GM21381 (cell line): ENCODE measurements at regions not wholly inside any gene's neighbourhood (a gene's known extent, or its start where the extent isn't known, plus 50 kb on each side); places are given as distances from the start of the nearest gene placed in this dataset.
"Not testable (repeated sequence)": the region's sequence is repeated elsewhere in the genome, so short reads cannot be mapped to it uniquely, and the experiment has no call there.

Experiments used
- ATAC-seq: cut with Tn5 transposase; IDR thresholded peaks from one replicate; pipeline ENCODE4 v1.9.1; 2021; ENCODE audit warnings: mild to moderate bottlenecking, moderate library complexity; ENCODE audit not compliant: unreplicated experiment

DNA sequence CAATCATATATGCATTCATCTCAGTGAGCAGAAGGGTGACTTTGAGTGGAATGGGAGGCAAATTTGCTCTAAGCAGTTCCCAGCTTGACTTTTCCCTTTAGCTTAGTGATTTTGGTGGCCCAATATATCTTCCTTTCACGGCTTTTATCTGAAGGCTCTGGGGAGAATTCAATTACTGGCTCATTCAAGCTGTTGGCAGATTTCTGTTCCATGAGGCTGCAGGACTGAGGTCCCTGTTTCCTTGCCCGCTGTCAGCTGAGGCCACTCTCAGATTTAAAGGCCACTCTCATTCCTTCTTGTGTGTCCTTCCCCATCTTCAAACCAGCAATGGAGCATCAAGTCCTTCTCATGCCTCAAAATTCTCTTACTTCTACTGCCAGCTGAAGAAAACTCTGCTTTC is 170.4 kb upstream of the ATP10A start:
- ATAC-seq = no peak

DNA sequence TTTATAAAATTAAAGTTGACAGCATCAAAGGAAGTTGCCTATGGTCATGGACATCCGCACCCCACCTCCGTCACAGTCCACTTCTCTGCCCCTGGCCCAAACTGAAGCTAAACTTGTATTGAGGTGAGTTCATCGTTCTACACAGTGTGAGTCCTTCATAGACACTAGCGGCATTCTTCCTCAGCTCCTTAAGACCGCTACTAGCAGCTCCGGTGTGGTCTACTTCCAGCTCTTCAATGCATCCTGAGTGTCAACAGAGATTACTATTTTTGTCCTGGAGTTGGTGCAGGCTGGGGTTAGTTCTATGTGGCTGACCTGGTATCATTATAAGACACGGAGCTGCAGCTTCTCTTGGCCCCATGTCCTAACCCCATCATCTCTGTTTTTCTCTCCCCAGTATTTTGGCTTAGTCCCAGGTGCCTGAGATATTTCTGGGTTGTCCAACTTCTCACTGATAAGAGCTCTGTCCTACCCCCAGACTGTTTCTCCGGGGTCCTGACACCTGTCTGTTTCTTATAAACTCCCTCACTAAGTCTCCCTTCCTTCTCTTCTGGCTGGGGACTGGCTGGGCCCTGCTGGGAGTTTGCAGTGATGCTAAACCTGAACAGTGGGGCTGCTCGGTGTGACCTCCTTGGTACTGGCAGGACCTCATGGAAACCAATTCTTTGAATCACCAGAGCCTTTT is 169.2 kb upstream of the ATP10A start:
- ATAC-seq = no peak

DNA sequence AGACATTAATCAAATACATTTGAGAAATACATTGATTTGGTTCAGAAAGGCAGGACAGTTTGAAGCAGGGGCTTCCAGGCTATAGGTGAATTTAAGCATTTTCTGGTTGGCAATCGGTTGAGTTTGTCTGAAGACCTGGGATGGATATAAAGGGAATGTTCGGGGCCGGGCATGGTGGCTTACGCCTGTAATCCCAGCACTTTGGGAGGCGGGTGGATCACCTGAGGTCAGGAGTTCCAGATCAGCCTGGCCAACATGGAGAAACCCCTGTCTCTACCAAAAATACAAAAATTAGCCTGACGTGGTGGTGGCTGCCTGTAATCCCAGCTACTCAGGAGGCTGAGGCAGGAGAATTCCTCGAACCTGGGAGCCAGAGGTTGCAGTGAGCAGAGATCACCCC is 166.5 kb upstream of the ATP10A start:
- not testable (repeated sequence) for ATAC-seq

DNA sequence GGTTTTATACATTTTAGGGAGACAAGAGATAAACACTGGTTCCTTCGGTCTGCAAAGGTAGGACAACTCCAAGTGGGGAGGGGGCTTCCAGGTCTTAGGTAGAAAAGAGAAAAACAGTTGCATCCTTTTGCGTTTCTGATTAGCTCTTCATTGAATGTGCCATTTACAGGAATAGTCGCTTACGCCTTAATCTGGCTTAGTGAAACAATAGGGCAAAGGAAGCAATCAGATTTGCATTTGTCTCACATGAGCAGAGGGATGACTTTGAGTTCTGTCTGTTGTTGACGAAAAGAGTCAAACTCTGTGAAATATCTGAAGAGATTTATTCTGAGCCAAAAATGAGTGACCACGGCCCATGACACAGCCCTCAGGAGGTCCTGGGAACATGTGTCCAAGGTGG is 166.0 kb upstream of the ATP10A start:
- no peak for ATAC-seq

DNA sequence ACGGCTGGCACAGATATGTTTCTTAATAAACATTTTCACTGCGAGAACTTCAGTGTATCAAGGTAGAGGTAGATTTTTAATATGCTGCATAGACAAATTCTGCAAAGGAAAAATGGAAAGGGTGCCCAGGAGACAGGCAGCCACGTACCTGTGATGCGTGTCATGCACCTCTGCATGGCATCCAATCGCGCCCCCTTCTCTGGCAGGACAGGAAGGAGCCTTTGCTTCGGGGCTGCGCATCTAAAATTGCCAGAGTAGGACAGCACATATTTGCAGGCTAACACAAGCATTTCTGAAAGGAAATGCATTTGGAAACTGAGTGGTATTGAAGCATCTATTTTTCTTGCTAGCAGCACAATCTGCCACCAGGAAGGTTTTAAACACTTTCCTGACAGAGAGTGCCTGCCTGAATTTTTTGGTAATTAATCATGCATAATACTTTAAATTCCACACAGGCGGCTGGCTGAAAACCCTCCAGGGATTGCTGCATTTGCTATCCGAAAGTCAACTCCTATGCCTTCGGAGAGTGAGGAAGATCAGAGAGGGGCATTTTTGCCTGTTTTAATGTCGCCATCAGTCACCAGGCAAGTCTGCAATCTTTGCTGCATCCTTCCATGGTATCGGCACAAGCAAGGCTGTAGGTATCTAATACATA is 165.1 kb upstream of the ATP10A start:
- ATAC-seq = no peak

DNA sequence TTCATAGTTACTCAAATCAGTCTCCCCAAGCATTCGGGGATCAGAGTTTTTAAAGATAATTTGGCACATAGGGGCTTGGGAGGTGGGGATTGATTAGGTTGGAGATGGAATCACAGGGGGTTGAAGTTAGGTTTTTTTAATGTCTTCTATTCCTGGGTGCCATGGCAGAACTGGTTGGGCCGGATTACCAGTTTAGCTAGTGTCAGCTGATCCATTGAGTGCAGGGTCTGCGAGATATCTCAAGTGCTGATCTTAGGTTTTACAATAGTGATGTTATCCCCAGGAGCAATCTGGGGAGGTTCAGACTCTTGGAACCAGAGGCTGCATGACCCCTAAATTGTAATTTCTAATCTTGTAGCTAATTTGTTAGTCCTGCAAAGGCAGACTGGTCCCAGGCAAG is 163.5 kb upstream of the ATP10A start:
- not testable (repeated sequence) for ATAC-seq

DNA sequence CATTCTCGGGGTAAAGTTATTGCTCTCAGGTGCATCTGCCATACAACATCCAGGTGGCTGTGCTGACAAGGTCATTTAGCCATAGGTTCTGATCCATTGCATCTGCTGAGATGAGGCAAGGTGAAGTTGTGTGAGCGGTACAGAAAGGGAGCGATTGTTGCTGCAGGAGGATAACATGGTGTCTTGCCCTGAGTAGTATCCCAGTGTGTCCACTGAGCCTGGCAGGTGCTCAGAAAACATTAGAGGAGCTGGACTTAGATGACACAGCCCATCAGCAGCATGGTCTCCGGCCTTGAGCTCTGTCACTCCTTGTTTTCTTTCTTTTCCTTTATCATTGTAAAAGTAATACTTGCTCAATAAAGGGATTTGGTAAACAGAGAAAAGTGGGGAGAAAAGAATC is 161.1 kb upstream of the ATP10A start:
- ATAC-seq = no peak

DNA sequence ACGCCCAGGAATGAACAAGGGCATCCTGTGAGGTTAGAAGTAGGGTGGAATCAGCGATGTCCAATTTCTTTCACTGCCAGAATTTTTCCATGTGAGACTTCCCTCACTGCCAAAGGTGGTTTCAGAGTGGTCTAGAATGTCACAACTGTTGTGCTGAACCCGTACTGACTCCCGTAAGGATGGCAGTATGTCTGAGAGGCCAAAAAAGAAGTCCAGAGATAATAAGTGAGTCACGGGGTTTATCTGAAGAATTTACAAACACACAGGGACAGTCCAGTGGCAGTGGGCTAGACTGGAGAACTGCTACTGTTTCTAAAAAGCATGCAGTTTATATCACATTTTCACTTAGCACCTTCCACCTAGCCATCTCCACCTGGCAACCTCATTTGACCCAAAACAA is 160.6 kb upstream of the ATP10A start:
- ATAC-seq = no peak

DNA sequence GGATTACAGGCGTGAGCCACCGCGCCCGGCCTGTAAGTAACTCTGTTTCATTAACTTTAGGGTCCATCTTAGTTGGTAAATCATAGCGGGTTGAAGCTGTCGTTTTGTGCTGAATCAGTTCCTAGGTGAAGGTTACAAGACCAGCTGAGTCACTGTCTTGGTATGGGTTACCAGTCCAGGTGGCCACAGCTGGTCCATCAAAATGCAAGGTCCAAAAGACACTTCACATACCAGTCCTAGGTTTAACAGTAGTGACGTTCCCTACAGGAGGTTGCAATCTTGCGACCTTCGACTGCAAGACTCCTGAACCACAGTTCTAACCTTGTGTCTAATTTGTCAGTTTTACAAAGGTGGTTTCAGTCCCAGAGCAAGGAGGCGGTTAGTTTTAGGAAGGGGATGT is 160.1 kb upstream of the ATP10A start:
- ATAC-seq = no peak

DNA sequence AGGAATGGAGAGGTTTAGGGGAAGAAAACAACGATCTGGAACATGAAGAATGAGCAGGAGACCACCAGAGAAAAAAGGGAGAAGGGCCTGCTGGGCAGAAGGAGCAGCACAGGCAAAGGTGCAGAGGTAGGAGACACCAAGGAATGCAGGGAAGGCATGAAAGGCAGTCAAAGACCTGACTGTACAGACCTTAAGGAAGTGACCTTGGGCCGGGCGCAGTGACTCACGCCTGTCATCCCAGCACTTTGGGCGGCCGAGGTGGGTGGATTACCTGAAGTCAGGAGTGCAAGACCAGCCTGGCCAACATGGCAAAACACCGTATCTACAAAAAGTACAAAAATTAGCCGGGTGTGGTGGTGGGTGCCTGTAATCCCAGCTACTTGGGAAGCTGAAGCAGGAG is 157.7 kb upstream of the ATP10A start:
- no peak for ATAC-seq

DNA sequence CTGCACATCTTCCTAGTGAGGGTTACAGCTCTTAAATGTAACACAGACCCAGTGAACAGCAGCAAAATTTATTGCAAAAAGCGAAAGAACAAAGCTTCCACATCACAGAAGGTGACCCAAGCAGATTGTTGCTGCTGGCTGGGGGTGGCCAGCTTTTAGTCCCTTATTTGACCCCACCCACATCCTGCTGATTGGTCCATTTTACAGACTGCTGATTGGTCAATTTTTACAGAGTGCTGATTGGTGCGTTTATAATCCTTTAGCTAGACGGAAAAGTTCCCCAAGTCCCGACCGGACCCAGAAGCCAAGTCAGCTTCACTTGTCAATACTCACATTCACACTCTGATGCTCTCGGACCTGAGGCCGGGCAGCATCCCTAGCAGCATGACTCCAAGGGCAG is 154.5 kb upstream of the ATP10A start:
- ATAC-seq = no peak

DNA sequence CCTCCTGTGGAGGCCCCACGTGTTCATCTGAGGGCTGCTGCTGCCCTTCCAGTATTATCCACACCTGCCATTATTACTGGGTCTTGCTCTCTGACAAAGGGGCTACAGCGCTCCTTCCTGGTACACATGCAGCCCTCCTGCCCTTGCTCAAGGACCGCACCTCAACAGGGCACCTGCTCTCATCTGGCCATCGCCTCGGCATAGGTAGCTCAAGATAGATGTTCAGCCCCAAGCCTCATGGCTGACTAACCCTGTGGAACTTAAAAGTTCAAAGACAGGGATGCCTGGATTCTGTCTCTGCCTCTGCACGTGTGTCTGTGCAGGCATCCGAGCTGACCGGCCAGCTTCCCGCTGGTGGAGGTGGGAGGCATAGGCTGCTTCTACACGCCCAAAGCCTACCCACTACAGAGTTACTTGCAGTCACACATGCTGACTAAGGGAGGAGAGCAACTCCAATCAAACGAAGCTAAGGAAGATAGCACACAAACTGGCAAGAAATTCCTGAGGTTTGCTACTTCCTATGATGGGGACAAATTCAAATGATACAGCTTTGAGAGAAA is 152.5 kb upstream of the ATP10A start:
- ATAC-seq = no peak

DNA sequence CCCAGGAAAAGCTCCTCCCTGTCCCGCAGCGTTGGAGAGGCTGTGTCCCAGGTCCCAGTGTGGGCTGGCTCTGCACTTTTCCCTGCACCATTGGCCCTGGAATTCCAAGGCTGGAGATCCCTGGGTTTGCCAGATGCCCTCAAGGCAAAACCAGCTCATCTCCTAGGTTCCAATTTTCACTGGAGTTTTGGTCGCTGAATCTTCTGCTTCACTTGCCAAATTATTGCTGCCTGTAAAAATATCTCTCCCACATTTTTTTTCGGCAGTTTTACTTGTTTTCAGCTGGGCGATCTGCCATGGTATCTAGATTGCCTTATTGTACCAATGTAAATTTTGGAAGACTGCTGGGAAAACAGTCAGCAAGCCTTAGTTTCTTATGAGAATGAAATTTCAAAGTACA is 150.9 kb upstream of the ATP10A start:
- no peak for ATAC-seq

DNA sequence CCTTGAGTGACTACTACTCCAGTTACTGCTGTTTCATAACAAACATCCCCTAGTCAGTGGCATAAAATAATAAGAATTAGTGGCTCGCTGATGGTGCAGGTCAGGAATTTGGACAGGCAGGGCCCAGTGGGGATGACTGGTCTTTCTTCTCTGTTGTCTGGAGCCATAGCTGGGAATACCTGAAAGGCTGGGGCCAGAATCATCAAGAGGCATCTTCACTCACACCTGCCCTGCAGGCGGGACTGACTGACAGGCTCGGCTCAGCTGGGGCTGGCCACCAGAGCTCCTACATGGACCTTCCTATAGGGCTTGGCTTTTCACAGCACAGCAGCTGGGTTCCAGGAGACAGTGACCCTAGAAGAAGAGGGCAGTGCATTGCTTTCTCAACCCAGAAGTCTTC is 148.8 kb upstream of the ATP10A start:
- ATAC-seq = no peak

DNA sequence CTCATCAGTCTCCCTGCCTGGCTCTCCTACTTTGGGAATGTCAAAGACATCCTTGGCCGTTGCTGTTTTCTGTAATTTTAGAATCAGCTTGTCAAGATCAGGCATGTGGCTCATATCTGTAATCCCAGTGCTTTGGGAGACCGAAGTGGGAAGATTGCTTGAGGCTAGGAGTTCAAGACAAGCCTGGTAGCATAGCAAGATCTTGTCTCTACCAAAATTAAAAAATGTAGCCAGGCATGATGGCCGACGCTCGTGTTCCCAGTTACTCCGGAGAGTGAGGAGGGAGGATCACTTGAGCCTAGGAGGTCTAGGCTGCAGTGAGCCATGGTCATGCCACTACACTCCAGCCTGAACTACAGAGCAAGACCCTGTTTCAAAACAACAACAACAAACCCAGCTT is 144.0 kb upstream of the ATP10A start:
- ATAC-seq = no peak

DNA sequence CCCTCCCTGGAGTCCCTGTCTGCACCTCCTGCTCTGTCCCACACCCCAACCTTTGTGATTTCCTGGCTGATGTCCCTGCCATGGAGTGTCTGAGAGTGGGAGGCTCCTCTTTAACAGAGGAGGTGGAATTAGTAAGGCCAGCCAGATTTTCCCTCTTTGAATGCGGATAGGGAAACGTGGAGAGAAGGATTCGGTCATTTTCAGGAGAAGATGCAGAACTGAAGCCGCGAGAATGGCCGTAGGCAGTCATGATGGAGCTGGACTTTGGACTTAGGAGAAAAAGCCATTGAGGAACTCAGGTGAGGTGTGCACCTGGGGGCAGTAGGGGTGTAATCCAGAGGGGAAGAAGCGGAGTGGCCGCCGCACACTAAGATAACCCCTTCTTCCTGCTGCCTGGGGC is 138.1 kb upstream of the ATP10A start:
- ATAC-seq = no peak

DNA sequence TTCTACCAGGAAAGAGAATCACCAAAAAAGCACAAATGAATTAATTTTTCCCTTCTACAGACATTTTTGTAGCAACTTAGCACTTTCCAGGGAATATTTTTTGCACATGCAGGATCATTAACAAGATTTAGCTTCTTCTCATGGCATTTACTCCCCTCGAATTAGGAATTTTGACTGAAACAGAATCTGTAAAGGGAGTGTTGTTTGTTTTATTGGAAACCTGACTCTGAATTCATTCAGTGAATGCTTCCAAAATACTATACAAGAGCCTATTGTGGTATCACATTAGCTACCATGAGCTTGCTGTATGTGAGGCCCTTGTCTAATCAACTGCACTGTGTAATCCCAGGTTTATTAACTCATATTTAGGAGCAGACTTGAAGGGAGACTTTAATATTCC is 130.4 kb upstream of the ATP10A start:
- no peak for ATAC-seq

DNA sequence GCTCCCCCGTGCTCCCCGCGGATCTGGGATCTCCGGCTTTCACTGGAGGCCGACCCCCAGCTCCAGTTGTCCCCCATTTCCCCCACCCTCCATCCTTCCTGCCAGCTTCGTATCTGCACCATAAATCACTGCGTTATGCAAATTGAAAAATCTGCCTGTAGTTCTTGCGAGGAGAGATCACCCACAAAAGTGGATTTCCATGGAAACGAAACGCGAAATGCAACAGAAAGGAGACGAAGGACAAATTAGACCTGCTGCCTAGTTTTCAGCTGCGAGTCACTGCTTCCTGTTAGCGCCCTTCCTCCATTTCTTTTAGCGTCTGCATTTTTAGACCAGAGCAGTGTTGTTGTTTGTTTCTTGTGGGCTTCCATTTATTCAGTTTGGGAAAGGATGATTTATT is 127.1 kb upstream of the ATP10A start:
- ATAC-seq = no peak

DNA sequence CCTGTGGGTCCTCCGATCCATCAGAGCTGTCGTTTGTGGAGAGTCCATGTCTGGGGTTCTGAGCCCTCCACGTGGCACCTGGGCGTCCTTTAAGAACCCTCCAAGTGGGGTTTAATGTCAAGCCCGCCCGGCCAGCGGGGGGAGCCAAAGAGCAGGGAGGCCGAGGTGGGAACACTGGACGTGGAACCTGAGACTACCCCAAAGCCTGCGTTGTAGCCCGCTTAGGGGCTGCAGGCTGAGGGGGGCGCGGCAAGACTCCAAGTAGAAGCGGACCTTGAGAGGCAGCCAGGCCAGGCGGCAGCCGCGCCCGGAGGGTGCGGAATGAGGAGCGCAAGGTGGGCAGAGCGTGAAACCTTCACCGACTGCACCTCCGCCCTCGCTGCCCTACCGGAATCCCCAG is 126.2 kb upstream of the ATP10A start:
- no peak for ATAC-seq

DNA sequence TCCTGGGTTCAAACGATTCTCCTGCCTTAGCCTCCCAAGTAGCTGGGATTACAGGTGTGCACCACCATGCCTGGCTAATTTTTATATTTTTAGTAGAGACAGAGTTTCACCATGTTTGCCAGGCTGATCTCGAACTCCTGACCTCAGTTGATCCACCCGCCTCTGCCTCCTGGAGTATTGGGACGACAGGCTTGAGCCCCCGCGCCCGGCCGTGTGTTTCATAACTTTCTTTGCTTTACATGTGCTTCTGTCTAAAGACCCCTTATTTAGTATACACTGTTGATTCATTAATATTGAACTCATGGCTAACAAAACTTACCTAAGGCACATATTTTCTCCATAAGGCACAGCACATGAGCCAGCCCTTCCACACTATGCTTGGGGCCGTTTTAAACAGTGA is 125.6 kb upstream of the ATP10A start:
- ATAC-seq = not testable (repeated sequence)

DNA sequence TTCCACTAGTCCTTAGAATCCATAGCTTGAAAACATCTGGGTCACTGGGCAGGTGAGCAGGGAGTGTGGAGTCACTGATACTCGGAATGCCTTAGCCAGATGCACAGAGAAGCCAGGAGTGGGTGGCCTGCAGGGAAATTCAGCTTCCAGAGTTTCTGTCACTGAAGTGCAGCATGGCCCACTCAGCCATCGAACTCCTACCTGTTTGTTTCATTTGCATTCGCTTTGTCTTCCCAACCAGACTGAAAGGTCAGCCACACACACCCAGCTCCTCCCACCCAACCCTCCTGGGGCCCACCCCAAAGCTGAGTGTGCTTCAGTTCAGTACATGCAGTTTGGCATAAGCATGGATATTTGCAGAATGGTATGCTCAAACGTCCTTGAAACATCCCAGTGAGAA is 124.5 kb upstream of the ATP10A start:
- no peak for ATAC-seq

DNA sequence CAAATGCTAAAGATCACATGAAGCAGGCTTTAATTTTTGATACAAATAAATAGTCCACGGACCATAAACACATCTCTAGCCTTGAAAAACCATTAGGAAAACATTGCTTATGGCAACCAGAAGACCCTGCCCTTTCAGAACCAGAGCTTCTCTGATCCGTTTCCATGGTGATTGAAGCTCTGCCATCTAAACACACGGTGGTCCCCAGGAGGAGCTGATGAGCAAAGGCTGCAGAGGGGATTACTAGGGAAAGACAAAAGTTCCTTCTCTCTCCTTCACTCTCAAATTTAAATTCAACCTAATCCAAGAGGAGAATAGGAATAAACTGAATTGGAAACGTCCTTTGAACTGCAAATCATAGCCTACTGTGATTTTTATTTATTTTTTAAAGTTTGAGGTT is 122.0 kb upstream of the ATP10A start:
- no peak for ATAC-seq

DNA sequence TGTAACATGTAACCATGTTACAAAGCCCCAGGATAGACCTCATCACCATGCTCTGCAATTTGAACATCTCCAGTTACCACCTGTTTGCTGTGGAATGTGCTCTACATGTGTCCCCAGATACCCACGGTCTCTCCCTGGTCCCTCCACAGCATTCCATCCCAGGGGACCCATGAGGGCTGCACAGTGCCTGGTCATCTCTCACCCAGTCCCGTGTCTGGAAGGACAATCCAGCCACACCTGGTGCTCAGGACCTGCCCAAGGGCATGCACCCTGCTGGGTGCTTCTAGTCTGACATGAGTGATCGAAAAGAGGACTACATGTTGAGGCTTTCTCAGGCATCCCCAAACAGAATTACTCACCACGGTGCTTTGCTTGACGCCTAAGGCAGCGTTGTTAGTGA is 119.6 kb upstream of the ATP10A start:
- ATAC-seq = no peak
